Loucy (cell line): ENCODE measurements at regions not wholly inside any gene's neighbourhood (a gene's known extent, or its start where the extent isn't known, plus 50 kb on each side); places are given as distances from the start of the nearest gene placed in this dataset.

Experiments used
- EZH2phosphoT487 ChIP-seq: fragments of 200-600 bp; IDR thresholded peaks from 2 replicates; pipeline ENCODE4 v1.6.1; 2018; ENCODE audit warnings: antibody characterized with exemption, mild to moderate bottlenecking, moderate library complexity, borderline replicate concordance
- TF ChIP-seq, protein P1 (sequence below): fragments of 200-600 bp; sonication (generic); conservative IDR thresholded peaks from 2 replicates; pipeline ENCODE4 v1.5.1; 2014; ENCODE audit warnings: mild to moderate bottlenecking, antibody characterized with exemption, low read length

GRCh38 chr7:131145770-131146169 lies 181.9 kb upstream of the MKLN1 start:
- TF ChIP-seq, protein P1, sequence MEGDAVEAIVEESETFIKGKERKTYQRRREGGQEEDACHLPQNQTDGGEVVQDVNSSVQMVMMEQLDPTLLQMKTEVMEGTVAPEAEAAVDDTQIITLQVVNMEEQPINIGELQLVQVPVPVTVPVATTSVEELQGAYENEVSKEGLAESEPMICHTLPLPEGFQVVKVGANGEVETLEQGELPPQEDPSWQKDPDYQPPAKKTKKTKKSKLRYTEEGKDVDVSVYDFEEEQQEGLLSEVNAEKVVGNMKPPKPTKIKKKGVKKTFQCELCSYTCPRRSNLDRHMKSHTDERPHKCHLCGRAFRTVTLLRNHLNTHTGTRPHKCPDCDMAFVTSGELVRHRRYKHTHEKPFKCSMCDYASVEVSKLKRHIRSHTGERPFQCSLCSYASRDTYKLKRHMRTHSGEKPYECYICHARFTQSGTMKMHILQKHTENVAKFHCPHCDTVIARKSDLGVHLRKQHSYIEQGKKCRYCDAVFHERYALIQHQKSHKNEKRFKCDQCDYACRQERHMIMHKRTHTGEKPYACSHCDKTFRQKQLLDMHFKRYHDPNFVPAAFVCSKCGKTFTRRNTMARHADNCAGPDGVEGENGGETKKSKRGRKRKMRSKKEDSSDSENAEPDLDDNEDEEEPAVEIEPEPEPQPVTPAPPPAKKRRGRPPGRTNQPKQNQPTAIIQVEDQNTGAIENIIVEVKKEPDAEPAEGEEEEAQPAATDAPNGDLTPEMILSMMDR: no peak
- TF ChIP-seq EZH2phosphoT487: no peak
